LNCaP clone FGC (cell line): ENCODE measurements at regions not wholly inside any gene's neighbourhood (a gene's known extent, or its start where the extent isn't known, plus 50 kb on each side); places are given as distances from the start of the nearest gene placed in this dataset.

Experiments used
- DNase-seq: peaks from one replicate; pipeline ENCODE4 v3.0.0-alpha.2; 2011; ENCODE audit warnings: low read depth
- H3K4me3 ChIP-seq: 2 replicates; pipeline ENCODE4 v1.5.1; 2011; ENCODE audit warnings: mild to moderate bottlenecking, low read depth, low read length, control low read depth
- CTCF ChIP-seq: IDR thresholded peaks from 2 replicates; pipeline ENCODE4 v1.5.1; 2012; ENCODE audit warnings: mild to moderate bottlenecking; ENCODE audit not compliant: control insufficient read depth, insufficient read depth; ENCODE audit errors: extremely low read depth

GRCh38 chr12:58976146-58976545 lies 55.8 kb upstream of the LRIG3 start:
- no peak overlapping the region for H3K4me3 ChIP-seq
- no peak for TF ChIP-seq CTCF
- no peak for DNase-seq
